ENCODE measurements at regions not wholly inside any gene's neighbourhood (a gene's known extent, or its start where the extent isn't known, plus 50 kb on each side); places are given as distances from the start of the nearest gene placed in this dataset.
"Not testable (repeated sequence)": the region's sequence is repeated elsewhere in the genome, so short reads cannot be mapped to it uniquely, and the experiment has no call there.

GRCh38 chr10:105770524-105771212, 1129.6 kb downstream of the SORCS3 start:
- no peak for DNase-seq

- no peak for DNase-seq
These were observed 1128.4 kb downstream of the SORCS3 start for GRCh38 chr10:105769248-105770184.

- DNase-seq: no peak
These were observed 1122.5 kb downstream of the SORCS3 start for GRCh38 chr10:105763611-105764010.

GRCh38 chr10:105761576-105762260, 1120.6 kb downstream of the SORCS3 start:
- DNase-seq: no peak

- DNase-seq: no peak
These were observed 1118.6 kb downstream of the SORCS3 start for GRCh38 chr10:105759669-105760068.

- no peak for DNase-seq
These were observed 1117.3 kb downstream of the SORCS3 start for GRCh38 chr10:105758209-105758998.

GRCh38 chr10:105757302-105757701, 1116.2 kb downstream of the SORCS3 start:
- DNase-seq: no peak

GRCh38 chr10:105756386-105756785, 1115.3 kb downstream of the SORCS3 start:
- no peak for DNase-seq

GRCh38 chr10:105751688-105752087, 1110.6 kb downstream of the SORCS3 start:
- no peak for DNase-seq

- DNase-seq: no peak
These were observed 1104.6 kb downstream of the SORCS3 start for GRCh38 chr10:105745596-105746148.

GRCh38 chr10:105743343-105744056, 1102.4 kb downstream of the SORCS3 start:
- DNase-seq: peak; percentile 3

GRCh38 chr10:105742923-105743322, 1101.8 kb downstream of the SORCS3 start:
- DNase-seq: no peak

GRCh38 chr10:105742184-105742583, 1101.1 kb downstream of the SORCS3 start:
- DNase-seq: no peak

- no peak for DNase-seq
These were observed 1093.4 kb downstream of the SORCS3 start for GRCh38 chr10:105734479-105734878.

- DNase-seq: no peak
These were observed 1092.8 kb downstream of the SORCS3 start for GRCh38 chr10:105733924-105734323.

GRCh38 chr10:105729428-105729827, 1088.3 kb downstream of the SORCS3 start:
- DNase-seq: no peak

- not testable (repeated sequence) for DNase-seq
These were observed 1086.5 kb downstream of the SORCS3 start for GRCh38 chr10:105727586-105727985.

GRCh38 chr10:105727131-105727530, 1086.0 kb downstream of the SORCS3 start:
- no peak for DNase-seq

GRCh38 chr10:105726149-105726548, 1085.1 kb downstream of the SORCS3 start:
- DNase-seq: no peak

- no peak for DNase-seq
These were observed 1083.9 kb downstream of the SORCS3 start for GRCh38 chr10:105725007-105725406.
